IMR-90 (cell line): ENCODE measurements at regions not wholly inside any gene's neighbourhood (a gene's known extent, or its start where the extent isn't known, plus 50 kb on each side); places are given as distances from the start of the nearest gene placed in this dataset.
"Not testable (repeated sequence)": the region's sequence is repeated elsewhere in the genome, so short reads cannot be mapped to it uniquely, and the experiment has no call there.

ENCODE experiments used
- CHD1 ChIP-seq: IDR thresholded peaks from 2 replicates; pipeline ENCODE4 v1.6.1; 2012; ENCODE audit warnings: low read depth, low read length, improper control_type of control experiment
- CTCF ChIP-seq: conservative IDR thresholded peaks from 2 replicates; pipeline ENCODE4 v1.5.1; 2012; ENCODE audit warnings: mild to moderate bottlenecking, low read depth, low read length, improper control_type of control experiment
- MAZ ChIP-seq: IDR thresholded peaks from 2 replicates; pipeline ENCODE4 v1.6.1; 2012; ENCODE audit warnings: low read depth, mild to moderate bottlenecking, low read length, improper control_type of control experiment, moderate library complexity, borderline replicate concordance
- POLR2A ChIP-seq: IDR thresholded peaks from 2 replicates; pipeline ENCODE4 v1.6.1; 2012; ENCODE audit warnings: mild to moderate bottlenecking, low read depth, low read length

DNA sequence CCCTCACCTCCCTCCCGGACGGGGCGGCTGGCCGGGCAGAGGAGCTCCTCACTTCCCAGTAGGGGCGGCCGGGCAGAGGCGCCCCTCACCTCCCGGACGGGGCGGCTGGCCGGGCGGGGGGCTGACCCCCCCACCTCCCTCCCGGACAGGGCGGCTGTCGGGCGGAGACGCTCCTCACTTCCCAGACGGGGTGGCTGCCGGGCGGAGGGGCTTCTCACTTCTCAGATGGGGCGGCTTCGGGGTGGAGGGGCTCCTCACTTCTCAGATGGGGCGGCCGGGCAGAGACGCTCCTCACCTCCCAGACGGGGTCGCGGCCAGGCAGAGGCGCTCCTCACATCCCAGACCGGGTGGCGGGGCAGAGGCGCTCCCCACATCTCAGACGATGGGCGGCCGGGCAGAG, 106.3 kb upstream of the TSC22D1 start:
- not testable (repeated sequence) for TF ChIP-seq CTCF, POLR2A, CHD1, MAZ
